ENCODE measurements at regions not wholly inside any gene's neighbourhood (a gene's known extent, or its start where the extent isn't known, plus 50 kb on each side); places are given as distances from the start of the nearest gene placed in this dataset.

GRCh38 chr10:75291805-75292204, 56.0 kb upstream of the COMTD1 start:
- TF ChIP-seq PHF8 (IDR thresholded peaks at IDR 0.05; ENCODE audit: borderline replicate concordance, low read depth) (no peak), ZC3H11A (IDR thresholded peaks at IDR 0.05) (no peak), HDAC2 (IDR thresholded peaks at IDR 0.05) (no peak), CTCF (IDR thresholded peaks at IDR 0.05) (no peak), POLR2A (IDR thresholded peaks at IDR 0.05; ENCODE audit: low read length) (no peak), MAZ (IDR thresholded peaks at IDR 0.05; ENCODE audit: borderline replicate concordance, low read depth, low read length) (no peak), RCOR1 (IDR thresholded peaks at IDR 0.05; ENCODE audit: low read depth, low read length) (no peak), KDM5A (IDR thresholded peaks at IDR 0.05) (no peak), MAX (IDR thresholded peaks at IDR 0.05) (no peak)

Data from A549 (cell line).